Endodermal cell (in vitro differentiated cells): ENCODE measurements at regions not wholly inside any gene's neighbourhood (a gene's known extent, or its start where the extent isn't known, plus 50 kb on each side); places are given as distances from the start of the nearest gene placed in this dataset.

ENCODE experiments used
- DNase-seq: peaks from one replicate; pipeline ENCODE4 v3.0.0-alpha.2; 2017
- H3K27ac ChIP-seq: 2 replicates; pipeline ENCODE4 v1.5.1; 2013; ENCODE audit warnings: mild to moderate bottlenecking, low read depth, low read length, moderate library complexity
- H3K27me3 ChIP-seq: 2 replicates; pipeline ENCODE4 v1.6.1; 2013; ENCODE audit warnings: mild to moderate bottlenecking, low read length, moderate library complexity; ENCODE audit not compliant: insufficient read depth, control insufficient read depth, poor library complexity, severe bottlenecking
- H3K36me3 ChIP-seq: 2 replicates; pipeline ENCODE4 v1.7.0; 2013; ENCODE audit warnings: mild to moderate bottlenecking, low read length, moderate library complexity; ENCODE audit not compliant: control insufficient read depth, insufficient read depth
- H3K4me1 ChIP-seq: one replicate; pipeline ENCODE4 v1.7.0; 2013; ENCODE audit warnings: low read length; ENCODE audit not compliant: control insufficient read depth, insufficient read depth
- H3K4me3 ChIP-seq: 2 replicates; pipeline ENCODE4 v1.5.1; 2013; ENCODE audit warnings: mild to moderate bottlenecking, low read length, moderate library complexity
- H3K9ac ChIP-seq: 2 replicates; pipeline ENCODE4 v1.6.1; 2013; ENCODE audit warnings: mild to moderate bottlenecking, low read length, moderate library complexity; ENCODE audit not compliant: poor library complexity, severe bottlenecking; ENCODE audit errors: extremely low read depth
- H3K9me3 ChIP-seq: 2 replicates; pipeline ENCODE4 v1.6.1; 2013; ENCODE audit warnings: mild to moderate bottlenecking, low read length, moderate library complexity; ENCODE audit not compliant: control insufficient read depth
- H3K27ac Mint-ChIP-seq: 2 replicates; pipeline ENCODE4 v1.8.0; 2020; ENCODE audit warnings: mixed read lengths
- H3K27me3 Mint-ChIP-seq: 2 replicates; pipeline ENCODE4 v1.8.0; 2021; ENCODE audit warnings: mild to moderate bottlenecking, mixed read lengths; ENCODE audit not compliant: insufficient read depth
- H3K36me3 Mint-ChIP-seq: 2 replicates; pipeline ENCODE4 v1.8.0; 2020; ENCODE audit warnings: low read depth, mixed read lengths
- H3K4me1 Mint-ChIP-seq: 2 replicates; pipeline ENCODE4 v1.8.0; 2020; ENCODE audit warnings: mixed read lengths
- H3K4me3 Mint-ChIP-seq: 2 replicates; pipeline ENCODE4 v1.8.0; 2020; ENCODE audit warnings: mild to moderate bottlenecking, moderate library complexity, mixed read lengths
- H3K9me3 Mint-ChIP-seq: 2 replicates; pipeline ENCODE4 v1.8.0; 2020; ENCODE audit warnings: mild to moderate bottlenecking, mixed read lengths
- CTCF ChIP-seq: fragments of 200-600 bp; sonication (generic); conservative IDR thresholded peaks from 2 replicates; pipeline ENCODE4 v1.5.0; 2021; ENCODE audit warnings: antibody characterized with exemption, mild to moderate bottlenecking
- WGBS, 2 experiments: methylation state at CpG; one replicate each; pipeline versions ENCODE4 v1.1.5 to v1.1.7; 2013; ENCODE audit warnings: missing lambda C conversion rate in 2 of 2, mixed read lengths in 1 of 2; ENCODE audit not compliant: insufficient coverage in 1 of 2, insufficient read length in 1 of 2; 5-methylcytosine and 5-hydroxymethylcytosine counted together

- H3K4me3 ChIP-seq: no peak overlapping the region
These were observed 134.3 kb downstream of the CCT6B start for GRCh38 chr17:34827008-34827407.

GRCh38 chr17:34826332-34826731 lies 134.9 kb downstream of the CCT6B start:
- Histone ChIP-seq H3K36me3 (no peaks in the 10 kb centered on the region), H3K9ac (no peak overlapping the region), H3K27me3 (no peaks in the 10 kb centered on the region), H3K9me3 (no peaks in the 10 kb centered on the region), H3K4me3 (no peak overlapping the region), H3K4me1 (peaks cover 8% of the 10 kb centered on the region), H3K27ac (no peak overlapping the region)
- no peak for DNase-seq
- 68 to 77% methylated on average over 3 to 4 of the region's 4 CpGs for WGBS, 2 experiments
- Mint-ChIP-seq H3K27me3 (peaks cover 3% of the 10 kb centered on the region), H3K9me3 (no peaks in the 10 kb centered on the region), H3K36me3 (no peaks in the 10 kb centered on the region), H3K4me3 (no peak overlapping the region), H3K27ac (no peak overlapping the region), H3K4me1 (peaks cover 34% of the 10 kb centered on the region)
- no peak for TF ChIP-seq CTCF

More at GRCh38 chr17:34827008-34827407, 134.3 kb downstream of the CCT6B start:
- H3K9me3 ChIP-seq: no peaks in the 10 kb centered on the region
- Mint-ChIP-seq H3K27me3 (peaks cover 3% of the 10 kb centered on the region), H3K4me1 (peaks cover 34% of the 10 kb centered on the region), H3K27ac (no peak overlapping the region), H3K9me3 (no peaks in the 10 kb centered on the region), H3K4me3 (no peak overlapping the region), H3K36me3 (no peaks in the 10 kb centered on the region)
- no peaks in the 10 kb centered on the region for H3K36me3 ChIP-seq
- WGBS, 2 experiments: 90 to 100% methylated on average over 2 to 3 of the region's 3 CpGs
- no peak overlapping the region for H3K9ac ChIP-seq
- H3K27ac ChIP-seq: no peak overlapping the region
- TF ChIP-seq CTCF: no peak
- H3K27me3 ChIP-seq: no peaks in the 10 kb centered on the region
- H3K4me1 ChIP-seq: peaks cover 7% of the 10 kb centered on the region
- no peak for DNase-seq

- H3K9ac ChIP-seq: no peak overlapping the region
- no peaks in the 10 kb centered on the region for H3K36me3 Mint-ChIP-seq
- no peak overlapping the region for H3K4me3 Mint-ChIP-seq
- no peaks in the 10 kb centered on the region for H3K9me3 ChIP-seq
- no peaks in the 10 kb centered on the region for H3K36me3 ChIP-seq
- no peaks in the 10 kb centered on the region for H3K27me3 ChIP-seq
- no peak for DNase-seq
- no peaks in the 10 kb centered on the region for H3K9me3 Mint-ChIP-seq
- H3K27me3 Mint-ChIP-seq: peaks cover 3% of the 10 kb centered on the region
- no peak for TF ChIP-seq CTCF
- H3K4me3 ChIP-seq: no peak overlapping the region
- peaks cover 13% of the 10 kb centered on the region for H3K4me1 ChIP-seq
- H3K27ac Mint-ChIP-seq: no peak overlapping the region
- H3K27ac ChIP-seq: no peak overlapping the region
- WGBS, 2 experiments: 86 to 96% methylated on average over 4 to 6 of the region's 6 CpGs
- peaks cover 34% of the 10 kb centered on the region for H3K4me1 Mint-ChIP-seq
These were observed 135.4 kb downstream of the CCT6B start for GRCh38 chr17:34825884-34826283.
